CD14-positive monocyte (primary cell): ENCODE measurements at regions not wholly inside any gene's neighbourhood (a gene's known extent, or its start where the extent isn't known, plus 50 kb on each side); places are given as distances from the start of the nearest gene placed in this dataset.

Source experiments
- DNase-seq, 3 donors: peaks; one replicate each; pipeline ENCODE4 v3.0.0-alpha.2; 2011 to 2022
- H2AFZ ChIP-seq: 2 replicates; pipeline ENCODE4 v1.6.0; 2012; ENCODE audit warnings: mild to moderate bottlenecking, low read depth, low read length, inconsistent platforms; ENCODE audit not compliant: insufficient read depth, poor library complexity, severe bottlenecking
- H3K27ac ChIP-seq, 2 donors: 1 replicate in 1 of 2; 2 replicates in 1 of 2; pipeline ENCODE4 v1.5.1; 2012 to 2013; ENCODE audit warnings: low read length in 2 of 2, control low read depth in 1 of 2, inconsistent platforms in 1 of 2, low read depth in 1 of 2, mild to moderate bottlenecking in 1 of 2
- H3K27me3 ChIP-seq, 2 donors: one replicate each; pipeline versions ENCODE4 v1.6.0 to v1.6.1; 2011 to 2013; ENCODE audit warnings: low read length in 2 of 2; ENCODE audit not compliant: control insufficient read depth in 2 of 2, insufficient read depth in 2 of 2
- H3K36me3 ChIP-seq, 2 donors: replicated peaks in 1 of 2; 1 replicate in 1 of 2; 2 replicates in 1 of 2; pipeline versions ENCODE4 v1.5.1 to v1.6.1; 2012 to 2013; ENCODE audit warnings: low read length in 2 of 2, control low read depth in 1 of 2, inconsistent platforms in 1 of 2, mild to moderate bottlenecking in 1 of 2; ENCODE audit not compliant: insufficient read depth in 2 of 2, control insufficient read depth in 1 of 2
- H3K4me1 ChIP-seq, 2 donors: 1 replicate in 1 of 2; 2 replicates in 1 of 2; pipeline versions ENCODE4 v1.5.1 to v1.6.1; 2012 to 2013; ENCODE audit warnings: low read length in 2 of 2, control low read depth in 1 of 2, inconsistent platforms in 1 of 2, mild to moderate bottlenecking in 1 of 2, moderate library complexity in 1 of 2; ENCODE audit not compliant: insufficient read depth in 2 of 2, control insufficient read depth in 1 of 2
- H3K4me2 ChIP-seq: replicated peaks from 2 replicates; pipeline ENCODE3; 2012; ENCODE audit warnings: low read length, moderate library complexity, mild to moderate bottlenecking; ENCODE audit not compliant: poor library complexity, severe bottlenecking; ENCODE audit errors: extremely low read depth
- H3K4me3 ChIP-seq, 3 experiments: fragments of 200-600 bp in 1 of 3; sonication (generic) in 1 of 3; replicated peaks in 1 of 3; 1 replicate in 2 of 3; 2 replicates in 1 of 3; pipeline ENCODE4 v1.5.1; 2011 to 2013; ENCODE audit warnings: low read length in 3 of 3, mild to moderate bottlenecking in 3 of 3, control low read depth in 2 of 3, low read depth in 2 of 3, inconsistent platforms in 1 of 3, moderate library complexity in 1 of 3
- H3K79me2 ChIP-seq: 2 replicates; pipeline ENCODE4 v1.6.0; 2012; ENCODE audit warnings: mild to moderate bottlenecking, control low read depth, inconsistent platforms, low read length, moderate library complexity; ENCODE audit not compliant: insufficient read depth
- H3K9ac ChIP-seq: 2 replicates; pipeline ENCODE4 v1.6.0; 2017; ENCODE audit warnings: low read length, mild to moderate bottlenecking; ENCODE audit not compliant: insufficient read depth, poor library complexity, severe bottlenecking
- H3K9me3 ChIP-seq, 2 donors: replicated peaks in 1 of 2; 1 replicate in 1 of 2; 2 replicates in 1 of 2; pipeline versions ENCODE4 v1.5.1 to v1.6.1; 2012 to 2013; ENCODE audit warnings: low read length in 2 of 2, control low read depth in 1 of 2; ENCODE audit not compliant: control insufficient read depth in 1 of 2, insufficient read depth in 1 of 2
- H4K20me1 ChIP-seq: 2 replicates; pipeline ENCODE4 v1.6.0; 2012; ENCODE audit warnings: mild to moderate bottlenecking, low read length, control low read depth, moderate library complexity; ENCODE audit not compliant: insufficient read depth
- H3K27ac Mint-ChIP-seq, 7 donors: one replicate each; pipeline ENCODE4 v1.8.0; 2020; ENCODE audit warnings: mild to moderate bottlenecking in 7 of 7, mixed read lengths in 7 of 7, moderate library complexity in 6 of 7, inconsistent platforms in 2 of 7
- H3K27me3 Mint-ChIP-seq, 3 donors: one replicate each; pipeline ENCODE4 v1.8.0; 2021 to 2022; ENCODE audit warnings: low read depth in 3 of 3, mild to moderate bottlenecking in 3 of 3, mixed read lengths in 3 of 3, moderate library complexity in 3 of 3, inconsistent platforms in 1 of 3
- H3K36me3 Mint-ChIP-seq, 2 donors: one replicate each; pipeline ENCODE4 v1.8.0; 2020; ENCODE audit warnings: mixed read lengths in 2 of 2, inconsistent platforms in 1 of 2, mild to moderate bottlenecking in 1 of 2
- H3K4me1 Mint-ChIP-seq: one replicate; pipeline ENCODE4 v1.8.0; 2020; ENCODE audit warnings: mild to moderate bottlenecking, mixed read lengths
- H3K4me3 Mint-ChIP-seq, 2 donors: one replicate each; pipeline ENCODE4 v1.8.0; 2020; ENCODE audit warnings: mild to moderate bottlenecking in 2 of 2, mixed read lengths in 2 of 2, moderate library complexity in 1 of 2
- H3K9me3 Mint-ChIP-seq, 7 donors: one replicate each; pipeline ENCODE4 v1.8.0; 2020 to 2022; ENCODE audit warnings: mixed read lengths in 7 of 7, mild to moderate bottlenecking in 6 of 7, moderate library complexity in 6 of 7, inconsistent platforms in 2 of 7
- CTCF ChIP-seq: fragments of 200-600 bp; IDR thresholded peaks from one replicate; pipeline ENCODE4 v1.8.0; 2022; ENCODE audit warnings: antibody characterized with exemption, mild to moderate bottlenecking
- WGBS: methylation state at CpG from one replicate; pipeline ENCODE4 v1.1.5; 2013; ENCODE audit warnings: missing lambda C conversion rate; ENCODE audit not compliant: insufficient coverage; 5-methylcytosine and 5-hydroxymethylcytosine counted together
- intact Hi-C, 2 donors: fragments of 100-400 bp; cut with micrococcal nuclease; formaldehyde crosslinking; loops; one replicate each; pipeline versions ENCODE4 v1.15.0 to v1.15.1; 2023

- no peaks in the 10 kb centered on the region for H3K36me3 ChIP-seq
- no peak for DNase-seq
- H3K4me1 ChIP-seq, result no peaks in the 10 kb centered on the region
- Mint-ChIP-seq H3K27ac (no peak overlapping the region), H3K4me1 (peaks cover 5% of the 10 kb centered on the region), H3K27me3 (peaks cover 85 to 95% (median 93%) of the 10 kb centered on the region in 3 donors), H3K9me3 (peaks cover 10 to 42% (median 29%) of the 10 kb centered on the region in 7 donors), H3K4me3 (peak overlapping the region in 1 of 2 donors; percentile 56), H3K36me3 (peaks cover 0 to 2% of the 10 kb centered on the region in 2 donors)
- H3K9ac ChIP-seq, result no peak overlapping the region
- WGBS, result 63% methylated on average over 2 of the region's 2 CpGs
- H3K27me3 ChIP-seq, result peaks cover 96 to 98% of the 10 kb centered on the region in 2 donors
- no peak overlapping the region for H3K4me2 ChIP-seq
- H4K20me1 ChIP-seq, result no peaks in the 10 kb centered on the region
- H3K4me3 ChIP-seq, result no peak overlapping the region
- TF ChIP-seq CTCF, result no peak
- H2AFZ ChIP-seq, result no peak overlapping the region
- H3K9me3 ChIP-seq, result peaks cover 16 to 54% of the 10 kb centered on the region in 2 donors
- no peak overlapping the region for H3K27ac ChIP-seq
- H3K79me2 ChIP-seq, result no peaks in the 10 kb centered on the region
- intact Hi-C loops, result no loop called here
These were observed 124.7 kb downstream of the WDR11 start for GRCh38 chr10:120975868-120976225.

GRCh38 chr10:120977897-120978296, 126.7 kb downstream of the WDR11 start:
- H3K9ac ChIP-seq, result no peak overlapping the region
- no peak for DNase-seq
- intact Hi-C loops, result no loop called here
- no peaks in the 10 kb centered on the region for H3K4me1 ChIP-seq
- H3K4me3 ChIP-seq, result no peak overlapping the region
- Mint-ChIP-seq H3K27me3 (peaks cover 81 to 99% (median 94%) of the 10 kb centered on the region in 3 donors), H3K9me3 (peaks cover 10 to 35% (median 25%) of the 10 kb centered on the region in 7 donors), H3K36me3 (peaks cover 0 to 2% of the 10 kb centered on the region in 2 donors), H3K4me3 (peak overlapping the region in 1 of 2 donors; percentile 74), H3K27ac (no peak overlapping the region), H3K4me1 (peaks cover 5% of the 10 kb centered on the region)
- H3K9me3 ChIP-seq, result peaks cover 16 to 40% of the 10 kb centered on the region in 2 donors
- H3K27me3 ChIP-seq, result peaks cover 96 to 98% of the 10 kb centered on the region in 2 donors
- no peak overlapping the region for H2AFZ ChIP-seq
- no peak for TF ChIP-seq CTCF
- no peaks in the 10 kb centered on the region for H3K36me3 ChIP-seq
- no peaks in the 10 kb centered on the region for H3K79me2 ChIP-seq
- H3K4me2 ChIP-seq, result no peak overlapping the region
- 100% methylated on average over 3 of the region's 6 CpGs for whole genome bisulfite sequencing
- no peak overlapping the region for H3K27ac ChIP-seq
- no peaks in the 10 kb centered on the region for H4K20me1 ChIP-seq
